ENCODE measurements at regions not wholly inside any gene's neighbourhood (a gene's known extent, or its start where the extent isn't known, plus 50 kb on each side); places are given as distances from the start of the nearest gene placed in this dataset.

DNA sequence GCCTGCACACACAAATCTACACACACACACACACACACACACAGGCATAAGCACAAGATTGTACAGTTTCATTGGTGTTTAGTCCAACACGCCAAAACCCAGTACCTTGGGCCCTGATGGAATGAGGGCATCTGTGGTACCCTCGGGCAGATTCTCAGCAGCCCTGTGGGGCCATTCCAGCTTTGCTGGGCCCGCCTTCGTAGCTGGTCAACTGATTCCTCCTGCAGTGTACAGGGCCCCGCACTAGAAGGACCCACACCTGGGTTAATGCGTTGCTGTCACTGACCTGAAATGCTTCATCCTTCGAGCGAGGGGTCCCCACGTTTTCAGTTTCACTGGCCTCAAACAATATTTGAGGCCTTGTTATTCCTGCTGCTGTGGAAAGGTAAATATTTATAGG is 731.2 kb downstream of the BRD1 start:
- Histone ChIP-seq H3K9me2 (replicated peaks; ENCODE audit: insufficient read depth, low read length) (no peaks in the 10 kb centered on the region), H3K9ac (ENCODE audit: low read length) (no peak overlapping the region), H3K27me3 (ENCODE audit: low read length) (no peaks in the 10 kb centered on the region), H2AFZ (ENCODE audit: low read depth, low read length, severe bottlenecking) (no peak overlapping the region), H3F3A (ENCODE audit: insufficient read depth) (no peaks in the 10 kb centered on the region), H3K9me3 (ENCODE audit: insufficient read depth, low read length) (no peaks in the 10 kb centered on the region), H3K4me2 (ENCODE audit: low read depth, low read length, poor library complexity, severe bottlenecking) (no peak overlapping the region), H3K79me2 (ENCODE audit: insufficient read depth, low read length) (no peaks in the 10 kb centered on the region), H4K20me1 (ENCODE audit: low read depth, low read length) (no peaks in the 10 kb centered on the region), H3K4me3 (ENCODE audit: insufficient read depth, low read length, poor library complexity, severe bottlenecking) (no peak overlapping the region), H3K36me3 (ENCODE audit: low read length) (no peaks in the 10 kb centered on the region), H3K27ac (ENCODE audit: low read depth, low read length) (no peak overlapping the region)
- TF ChIP-seq EZH2phosphoT487 (conservative IDR thresholded peaks at IDR 0.05; ENCODE audit: low read length) = no peak
- TF ChIP-seq, protein P1, sequence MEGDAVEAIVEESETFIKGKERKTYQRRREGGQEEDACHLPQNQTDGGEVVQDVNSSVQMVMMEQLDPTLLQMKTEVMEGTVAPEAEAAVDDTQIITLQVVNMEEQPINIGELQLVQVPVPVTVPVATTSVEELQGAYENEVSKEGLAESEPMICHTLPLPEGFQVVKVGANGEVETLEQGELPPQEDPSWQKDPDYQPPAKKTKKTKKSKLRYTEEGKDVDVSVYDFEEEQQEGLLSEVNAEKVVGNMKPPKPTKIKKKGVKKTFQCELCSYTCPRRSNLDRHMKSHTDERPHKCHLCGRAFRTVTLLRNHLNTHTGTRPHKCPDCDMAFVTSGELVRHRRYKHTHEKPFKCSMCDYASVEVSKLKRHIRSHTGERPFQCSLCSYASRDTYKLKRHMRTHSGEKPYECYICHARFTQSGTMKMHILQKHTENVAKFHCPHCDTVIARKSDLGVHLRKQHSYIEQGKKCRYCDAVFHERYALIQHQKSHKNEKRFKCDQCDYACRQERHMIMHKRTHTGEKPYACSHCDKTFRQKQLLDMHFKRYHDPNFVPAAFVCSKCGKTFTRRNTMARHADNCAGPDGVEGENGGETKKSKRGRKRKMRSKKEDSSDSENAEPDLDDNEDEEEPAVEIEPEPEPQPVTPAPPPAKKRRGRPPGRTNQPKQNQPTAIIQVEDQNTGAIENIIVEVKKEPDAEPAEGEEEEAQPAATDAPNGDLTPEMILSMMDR (IDR thresholded peaks at IDR 0.05; ENCODE audit: insufficient read depth, low read length, poor library complexity, severe bottlenecking) = no peak

DNA sequence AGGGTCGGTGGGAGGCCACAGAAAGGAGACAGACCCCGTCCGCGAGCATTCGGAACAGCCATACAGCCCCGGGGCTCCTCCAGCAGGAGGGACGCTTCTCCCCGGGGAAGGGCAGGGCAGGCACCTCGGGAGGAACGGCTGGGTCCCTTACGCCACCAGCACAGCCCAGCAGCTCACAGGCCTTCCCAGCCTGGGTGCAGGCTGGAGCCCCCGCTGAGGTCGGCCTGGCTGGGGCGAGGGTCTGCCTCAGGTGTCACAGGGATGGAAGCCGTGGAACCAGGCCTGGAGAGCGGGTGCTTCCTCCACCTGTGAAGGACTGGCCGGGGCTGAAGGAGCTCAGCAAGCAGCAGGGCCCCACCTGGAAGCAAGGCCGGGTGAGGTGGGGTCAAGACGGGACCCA is 732.3 kb downstream of the BRD1 start:
- Histone ChIP-seq H3K9me3 (ENCODE audit: insufficient read depth, low read length) (no peaks in the 10 kb centered on the region), H3K9ac (ENCODE audit: low read length) (no peak overlapping the region), H2AFZ (ENCODE audit: low read depth, low read length, severe bottlenecking) (no peak overlapping the region), H3K4me2 (ENCODE audit: low read depth, low read length, poor library complexity, severe bottlenecking) (no peak overlapping the region), H3K9me2 (replicated peaks; ENCODE audit: insufficient read depth, low read length) (no peaks in the 10 kb centered on the region), H3K27ac (ENCODE audit: low read depth, low read length) (no peak overlapping the region), H3K36me3 (ENCODE audit: low read length) (no peaks in the 10 kb centered on the region), H3F3A (ENCODE audit: insufficient read depth) (no peaks in the 10 kb centered on the region), H3K27me3 (ENCODE audit: low read length) (no peaks in the 10 kb centered on the region), H3K79me2 (ENCODE audit: insufficient read depth, low read length) (no peaks in the 10 kb centered on the region), H4K20me1 (ENCODE audit: low read depth, low read length) (no peaks in the 10 kb centered on the region), H3K4me3 (ENCODE audit: insufficient read depth, low read length, poor library complexity, severe bottlenecking) (no peak overlapping the region)
- no peak for TF ChIP-seq EZH2phosphoT487 (conservative IDR thresholded peaks at IDR 0.05; ENCODE audit: low read length)
- TF ChIP-seq, protein P1 (IDR thresholded peaks at IDR 0.05; ENCODE audit: insufficient read depth, low read length, poor library complexity, severe bottlenecking) = no peak

DNA sequence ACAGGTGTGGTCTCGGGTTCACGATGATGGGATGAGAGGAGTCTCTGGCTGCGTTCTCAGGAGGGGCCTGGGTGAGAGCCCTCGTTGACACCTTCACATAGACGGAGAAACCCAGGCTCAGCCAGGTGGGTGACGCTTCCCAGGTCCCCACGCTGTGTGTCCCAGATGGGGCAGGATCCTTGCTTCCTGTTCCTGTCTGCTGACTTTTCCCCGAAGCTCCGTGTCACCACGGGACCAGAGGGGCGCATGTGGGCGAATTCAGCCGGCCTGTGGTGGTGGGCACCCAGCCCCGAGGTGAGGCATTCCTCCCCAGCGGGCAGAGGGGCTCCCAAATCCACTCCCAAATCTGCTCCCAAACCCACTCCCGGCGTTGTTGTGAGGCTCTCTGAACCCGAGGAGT is 732.8 kb downstream of the BRD1 start:
- Histone ChIP-seq H3K79me2 (ENCODE audit: insufficient read depth, low read length) (no peaks in the 10 kb centered on the region), H3K36me3 (ENCODE audit: low read length) (no peaks in the 10 kb centered on the region), H3K9ac (ENCODE audit: low read length) (no peak overlapping the region), H4K20me1 (ENCODE audit: low read depth, low read length) (no peaks in the 10 kb centered on the region), H3K27ac (ENCODE audit: low read depth, low read length) (no peak overlapping the region), H3K9me3 (ENCODE audit: insufficient read depth, low read length) (no peaks in the 10 kb centered on the region), H3F3A (ENCODE audit: insufficient read depth) (no peaks in the 10 kb centered on the region), H3K4me3 (ENCODE audit: insufficient read depth, low read length, poor library complexity, severe bottlenecking) (no peak overlapping the region), H3K27me3 (ENCODE audit: low read length) (no peaks in the 10 kb centered on the region), H2AFZ (ENCODE audit: low read depth, low read length, severe bottlenecking) (no peak overlapping the region), H3K9me2 (replicated peaks; ENCODE audit: insufficient read depth, low read length) (no peaks in the 10 kb centered on the region), H3K4me2 (ENCODE audit: low read depth, low read length, poor library complexity, severe bottlenecking) (no peak overlapping the region)
- no peak for TF ChIP-seq EZH2phosphoT487 (conservative IDR thresholded peaks at IDR 0.05; ENCODE audit: low read length)
- TF ChIP-seq, protein P1 (IDR thresholded peaks at IDR 0.05; ENCODE audit: insufficient read depth, low read length, poor library complexity, severe bottlenecking) = no peak
